HG03439 (cell line): ENCODE measurements at regions not wholly inside any gene's neighbourhood (a gene's known extent, or its start where the extent isn't known, plus 50 kb on each side); places are given as distances from the start of the nearest gene placed in this dataset.
"Not testable (repeated sequence)": the region's sequence is repeated elsewhere in the genome, so short reads cannot be mapped to it uniquely, and the experiment has no call there.

ENCODE experiments used
- ATAC-seq: cut with Tn5 transposase; IDR thresholded peaks from one replicate; pipeline ENCODE4 v1.9.1; 2021; ENCODE audit warnings: mild to moderate bottlenecking, moderate library complexity; ENCODE audit not compliant: unreplicated experiment

- ATAC-seq: no peak
These were observed 253.0 kb downstream of the DEPDC1B start for GRCh38 chr5:60446917-60447316.

GRCh38 chr5:60445921-60446320, 254.0 kb downstream of the DEPDC1B start:
- no peak for ATAC-seq

GRCh38 chr5:60445427-60445826, 254.5 kb downstream of the DEPDC1B start:
- no peak for ATAC-seq

- no peak for ATAC-seq
These were observed 255.2 kb downstream of the DEPDC1B start for GRCh38 chr5:60444661-60445360.

GRCh38 chr5:60439552-60439951, 260.4 kb downstream of the DEPDC1B start:
- ATAC-seq: no peak

- ATAC-seq: no peak
These were observed 262.7 kb downstream of the DEPDC1B start for GRCh38 chr5:60437308-60437707.

GRCh38 chr5:60436518-60436917, 263.4 kb downstream of the DEPDC1B start:
- ATAC-seq: peak; percentile 64

- ATAC-seq: no peak
These were observed 264.2 kb downstream of the DEPDC1B start for GRCh38 chr5:60435808-60436207.

- not testable (repeated sequence) for ATAC-seq
These were observed 273.8 kb downstream of the DEPDC1B start for GRCh38 chr5:60426189-60426588.

GRCh38 chr5:60420773-60421172, 279.2 kb downstream of the DEPDC1B start:
- not testable (repeated sequence) for ATAC-seq

GRCh38 chr5:60417500-60418181, 282.3 kb downstream of the DEPDC1B start:
- no peak for ATAC-seq

GRCh38 chr5:60415443-60415842, 284.5 kb downstream of the DEPDC1B start:
- no peak for ATAC-seq

- no peak for ATAC-seq
These were observed 289.5 kb downstream of the DEPDC1B start for GRCh38 chr5:60410427-60410826.

- no peak for ATAC-seq
These were observed 295.8 kb downstream of the DEPDC1B start for GRCh38 chr5:60404171-60404570.

- ATAC-seq: no peak
These were observed 296.5 kb downstream of the DEPDC1B start for GRCh38 chr5:60403343-60404006.

GRCh38 chr5:60402161-60402785, 297.7 kb downstream of the DEPDC1B start:
- no peak for ATAC-seq

- ATAC-seq: no peak
These were observed 298.4 kb downstream of the DEPDC1B start for GRCh38 chr5:60401526-60401925.

GRCh38 chr5:60399507-60399906, 300.5 kb downstream of the DEPDC1B start:
- no peak for ATAC-seq

GRCh38 chr5:60395712-60396329, 304.1 kb downstream of the DEPDC1B start:
- ATAC-seq: no peak

- no peak for ATAC-seq
These were observed 312.9 kb downstream of the DEPDC1B start for GRCh38 chr5:60387051-60387440.

GRCh38 chr5:60386436-60387050, 313.4 kb downstream of the DEPDC1B start:
- ATAC-seq: no peak
